Pancreas (tissue), 10 donors: ENCODE measurements at regions not wholly inside any gene's neighbourhood (a gene's known extent, or its start where the extent isn't known, plus 50 kb on each side); places are given as distances from the start of the nearest gene placed in this dataset.

ENCODE experiments used
- ATAC-seq, 4 donors: fragments of 200-7000 bp; cut with Tn5 transposase; one replicate each; pipeline versions ENCODE4 v1.8.0 to v1.9.1; 2020; ENCODE audit warnings: mild to moderate bottlenecking in 4 of 4, moderate library complexity in 4 of 4
- DNase-seq, 6 donors: peaks; one replicate each; pipeline ENCODE4 v3.0.0-alpha.2; 2020
- FAIRE-seq: peaks from 2 replicates; lab custom pipeline; 2012; peaks lifted over from hg19 to GRCh38; lab: Jason Lieb, UNC
- H3K27ac ChIP-seq, 4 donors: fragments of 200-600 bp; sonication (generic); 1 replicate in 3 of 4; 2 replicates in 1 of 4; pipeline versions ENCODE4 v1.5.0 to v1.8.0; 2020
- H3K27me3 ChIP-seq, 4 donors: fragments of 200-600 bp; one replicate each; pipeline ENCODE4 v1.8.0; 2021
- H3K36me3 ChIP-seq, 3 donors: fragments of 200-600 bp; sonication (generic) in 1 of 3; one replicate each; pipeline versions ENCODE4 v1.5.0 to v1.8.0; 2020 to 2021
- H3K4me1 ChIP-seq, 3 donors: fragments of 200-600 bp; one replicate each; pipeline ENCODE4 v1.8.0; 2021
- H3K4me3 ChIP-seq, 4 donors: fragments of 200-600 bp; sonication (generic) in 2 of 4; one replicate each; pipeline versions ENCODE4 v1.5.0 to v1.8.0; 2020 to 2021
- H3K9me3 ChIP-seq, 4 donors: fragments of 200-600 bp; one replicate each; pipeline ENCODE4 v1.8.0; 2021
- WGBS, 2 donors: extraction: QIAGEN DNeasy Blood & Tissue Kit; methylation state at CpG; one replicate each; pipeline ENCODE4 v1.1.7; 2013; 5-methylcytosine and 5-hydroxymethylcytosine counted together
- intact Hi-C, 3 donors: fragments of 100-400 bp; cut with DNase I; formaldehyde crosslinking; loops; one replicate each; pipeline versions ENCODE4 v1.11.1 to v1.14.2; 2022
- TF ChIP-seq, protein P1 (sequence below), 4 donors: fragments of 200-600 bp; sonication (generic) in 3 of 4; IDR thresholded peaks; one replicate each; pipeline versions ENCODE4 v1.5.0 to v1.8.0; 2021; ENCODE audit warnings: antibody characterized with exemption in 4 of 4
- donor health status: healthy with polysubstance abuse.
- donor health status: DM: no; HTN: no; CAD: no; lungs with moderate emphysema.
- donor health status: DM: no; HTN: no; CAD: no.
- donor health status: control.
- donor health status: control.
- donor health status: Bipolar disorder and iron deficiency.
- donor health status: DM: yes; HTN: yes; CAD: no.
- donor health status: DM: no; HTN: no; CAD: no.
- donor health status: DM: no; HTN: no; CAD: no.
- donor health status: DM: yes; HTN: yes; CAD: no.

DNA sequence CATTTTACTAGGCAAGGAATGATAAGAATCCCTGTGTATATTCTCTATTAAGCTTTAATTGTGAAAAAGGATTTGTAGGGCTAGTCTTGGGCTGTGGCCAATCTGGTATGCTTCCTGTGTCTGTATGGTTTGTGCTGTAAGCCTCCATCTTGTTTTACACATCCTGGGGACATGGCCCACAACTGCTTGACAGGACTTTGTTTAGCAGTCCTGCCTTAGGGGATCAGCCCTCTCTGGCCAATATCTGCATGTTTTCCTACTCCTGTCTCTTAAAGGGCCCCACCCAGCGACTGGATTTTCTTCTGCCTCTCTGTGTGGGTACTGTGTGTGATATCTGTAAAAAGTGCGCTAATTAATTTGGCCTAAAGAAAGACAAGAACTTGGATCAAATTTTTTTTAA, 813.2 kb downstream of the PLA2G4A start:
- H3K27ac ChIP-seq = no peak overlapping the region
- no peaks in the 10 kb centered on the region for H3K27me3 ChIP-seq
- 79 to 81% methylated on average over 2 of the region's 2 CpGs for WGBS, 2 donors
- no peak overlapping the region for H3K4me3 ChIP-seq
- H3K36me3 ChIP-seq = no peaks in the 10 kb centered on the region
- intact Hi-C loops = no loop called here
- TF ChIP-seq, protein P1, sequence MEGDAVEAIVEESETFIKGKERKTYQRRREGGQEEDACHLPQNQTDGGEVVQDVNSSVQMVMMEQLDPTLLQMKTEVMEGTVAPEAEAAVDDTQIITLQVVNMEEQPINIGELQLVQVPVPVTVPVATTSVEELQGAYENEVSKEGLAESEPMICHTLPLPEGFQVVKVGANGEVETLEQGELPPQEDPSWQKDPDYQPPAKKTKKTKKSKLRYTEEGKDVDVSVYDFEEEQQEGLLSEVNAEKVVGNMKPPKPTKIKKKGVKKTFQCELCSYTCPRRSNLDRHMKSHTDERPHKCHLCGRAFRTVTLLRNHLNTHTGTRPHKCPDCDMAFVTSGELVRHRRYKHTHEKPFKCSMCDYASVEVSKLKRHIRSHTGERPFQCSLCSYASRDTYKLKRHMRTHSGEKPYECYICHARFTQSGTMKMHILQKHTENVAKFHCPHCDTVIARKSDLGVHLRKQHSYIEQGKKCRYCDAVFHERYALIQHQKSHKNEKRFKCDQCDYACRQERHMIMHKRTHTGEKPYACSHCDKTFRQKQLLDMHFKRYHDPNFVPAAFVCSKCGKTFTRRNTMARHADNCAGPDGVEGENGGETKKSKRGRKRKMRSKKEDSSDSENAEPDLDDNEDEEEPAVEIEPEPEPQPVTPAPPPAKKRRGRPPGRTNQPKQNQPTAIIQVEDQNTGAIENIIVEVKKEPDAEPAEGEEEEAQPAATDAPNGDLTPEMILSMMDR (IDR thresholded peaks at IDR 0.05) = no peak
- no peaks in the 10 kb centered on the region for H3K9me3 ChIP-seq
- no peaks in the 10 kb centered on the region for H3K4me1 ChIP-seq
- DNase-seq (no peak), FAIRE-seq (no peak), ATAC-seq (no peak)

DNA sequence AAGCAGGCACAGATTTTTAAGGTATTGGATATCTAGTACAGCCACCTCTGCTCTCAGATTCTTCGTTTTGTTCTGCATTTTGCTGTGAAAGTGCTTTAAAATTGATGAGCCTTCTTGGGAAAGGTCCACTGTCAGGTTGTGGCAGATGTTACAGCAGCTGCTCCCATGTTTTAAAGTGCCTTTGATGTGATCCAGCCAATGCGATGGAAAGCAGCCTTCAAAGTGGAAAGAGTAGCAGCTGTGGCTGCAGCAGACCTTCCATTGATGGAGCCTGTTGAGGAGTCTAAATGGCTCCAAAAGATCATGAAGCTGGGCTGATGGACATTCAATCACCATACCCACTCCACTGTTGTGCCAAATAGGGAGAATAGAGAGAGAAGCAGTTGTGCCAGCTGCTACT, 816.9 kb downstream of the PLA2G4A start:
- WGBS, 2 donors = 66 to 77% methylated on average over 2 of the region's 2 CpGs
- ATAC-seq = no peak
- Histone ChIP-seq H3K27me3 (no peaks in the 10 kb centered on the region), H3K9me3 (no peaks in the 10 kb centered on the region), H3K4me3 (no peak overlapping the region), H3K36me3 (no peaks in the 10 kb centered on the region), H3K27ac (no peak overlapping the region), H3K4me1 (peaks cover 0 to 3% (median 0%) of the 10 kb centered on the region in 3 donors)
- TF ChIP-seq, protein P1 (IDR thresholded peaks at IDR 0.05) = no peak
- DNase-seq = no peak
- intact Hi-C loops = no loop called here
- FAIRE-seq = no peak

DNA sequence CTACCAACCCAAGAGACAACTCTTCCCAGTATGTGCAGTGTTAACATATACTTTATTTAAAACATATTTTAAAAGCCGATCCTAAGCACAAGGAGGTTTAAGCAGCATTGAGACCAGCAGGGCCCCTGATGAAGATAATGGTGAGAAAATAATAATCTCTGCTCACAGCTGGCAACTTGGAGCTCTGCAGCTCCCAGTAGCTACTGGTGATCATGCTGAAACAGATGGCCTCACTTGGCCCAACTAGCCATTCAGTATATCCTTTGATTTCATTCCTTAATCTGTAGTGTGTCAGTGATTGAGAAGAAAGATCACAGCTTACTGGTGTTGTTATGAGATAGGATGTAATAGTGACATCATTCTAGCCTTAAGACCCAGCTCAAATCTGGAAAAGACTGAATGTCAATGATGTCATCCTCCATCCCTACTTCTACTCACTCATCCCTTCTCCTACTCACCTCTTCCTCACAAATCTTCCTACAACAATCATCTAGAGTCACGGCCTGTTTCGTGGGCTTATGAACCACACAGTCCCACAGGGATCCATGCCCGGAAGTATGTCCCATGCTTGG, 817.9 kb downstream of the PLA2G4A start:
- no peak for DNase-seq
- TF ChIP-seq, protein P1 (IDR thresholded peaks at IDR 0.05) = no peak
- Histone ChIP-seq H3K4me1 (peaks cover 0 to 3% (median 0%) of the 10 kb centered on the region in 3 donors), H3K4me3 (no peak overlapping the region), H3K27me3 (no peaks in the 10 kb centered on the region), H3K36me3 (no peaks in the 10 kb centered on the region), H3K27ac (no peak overlapping the region), H3K9me3 (no peaks in the 10 kb centered on the region)
- WGBS, 2 donors = 91% methylated on average over 4 of the region's 4 CpGs
- intact Hi-C loops = no loop called here
- no peak for ATAC-seq
- FAIRE-seq = no peak

DNA sequence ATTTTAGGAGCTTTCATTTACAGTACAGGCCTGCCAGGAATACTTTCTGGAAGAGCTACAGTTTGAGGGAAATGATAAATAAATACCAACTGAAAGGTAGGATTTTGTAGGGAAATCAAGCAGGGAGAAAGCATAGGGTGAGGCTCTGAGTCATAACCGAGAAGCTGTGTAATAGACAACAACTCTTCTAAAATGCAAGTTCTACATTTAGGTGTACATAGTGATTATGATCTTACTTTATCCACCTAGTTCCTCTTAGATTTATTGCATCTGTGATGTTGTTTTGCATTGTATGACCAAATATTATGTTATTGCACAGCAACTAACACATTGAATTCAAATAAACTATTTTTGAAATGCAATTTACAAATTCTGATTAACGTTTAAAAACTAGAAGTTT, 819.3 kb downstream of the PLA2G4A start:
- DNase-seq (no peak), FAIRE-seq (no peak), ATAC-seq (no peak)
- H3K36me3 ChIP-seq = no peaks in the 10 kb centered on the region
- no peak overlapping the region for H3K27ac ChIP-seq
- H3K9me3 ChIP-seq = no peaks in the 10 kb centered on the region
- peaks cover 0 to 8% (median 0%) of the 10 kb centered on the region in 3 donors for H3K4me1 ChIP-seq
- no peak overlapping the region for H3K4me3 ChIP-seq
- intact Hi-C loops = no loop called here
- 50 to 68% methylated on average over 2 of the region's 2 CpGs for WGBS, 2 donors
- TF ChIP-seq, protein P1 (IDR thresholded peaks at IDR 0.05) = no peak
- no peaks in the 10 kb centered on the region for H3K27me3 ChIP-seq

DNA sequence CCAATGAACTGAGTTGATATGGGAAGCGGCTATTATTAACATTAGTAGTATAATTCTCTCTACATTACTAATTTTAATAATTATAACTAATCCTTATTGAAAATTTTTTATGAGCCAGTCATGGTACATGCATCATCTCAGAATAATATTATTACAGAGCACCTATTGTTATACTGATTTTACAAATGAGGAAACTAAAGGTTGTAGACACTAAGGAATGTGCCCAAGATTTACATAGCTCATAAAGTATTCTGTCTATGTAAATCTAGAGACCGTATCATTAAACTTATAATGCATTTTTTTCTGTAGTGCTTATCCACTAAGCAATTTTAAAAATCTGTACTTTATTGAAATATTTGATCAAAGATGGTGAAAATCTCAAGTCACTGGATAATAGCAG, 825.9 kb downstream of the PLA2G4A start:
- H3K36me3 ChIP-seq = no peaks in the 10 kb centered on the region
- no peak overlapping the region for H3K4me3 ChIP-seq
- no peaks in the 10 kb centered on the region for H3K9me3 ChIP-seq
- H3K27me3 ChIP-seq = no peaks in the 10 kb centered on the region
- H3K27ac ChIP-seq = no peak overlapping the region
- TF ChIP-seq, protein P1 (IDR thresholded peaks at IDR 0.05) = no peak
- DNase-seq = no peak
- intact Hi-C loops = no loop called here
- peaks cover 0 to 11% (median 0%) of the 10 kb centered on the region in 3 donors for H3K4me1 ChIP-seq
- WGBS, 2 donors = 68 to 73% methylated on average over 2 of the region's 2 CpGs
- FAIRE-seq = no peak
- no peak for ATAC-seq
